Liver (tissue), 7 donors: ENCODE measurements at regions not wholly inside any gene's neighbourhood (a gene's known extent, or its start where the extent isn't known, plus 50 kb on each side); places are given as distances from the start of the nearest gene placed in this dataset.
"Not testable (repeated sequence)": the region's sequence is repeated elsewhere in the genome, so short reads cannot be mapped to it uniquely, and the experiment has no call there.

Experiments
- DNase-seq: peaks from one replicate; pipeline ENCODE4 v3.0.0-alpha.2; 2017; ENCODE audit warnings: low spot score
- H3K27ac ChIP-seq, 2 donors: one replicate each; pipeline ENCODE4 v1.7.0; 2013; ENCODE audit warnings: inconsistent platforms in 2 of 2, low read length in 2 of 2, control low read depth in 1 of 2, low read depth in 1 of 2, mild to moderate bottlenecking in 1 of 2
- H3K27me3 ChIP-seq, 4 donors: one replicate each; pipeline versions ENCODE4 v1.6.1 to v1.7.0; 2013; ENCODE audit warnings: low read length in 3 of 4, inconsistent platforms in 1 of 4, mild to moderate bottlenecking in 1 of 4, moderate library complexity in 1 of 4; ENCODE audit not compliant: control insufficient read depth in 4 of 4, insufficient read depth in 4 of 4
- H3K36me3 ChIP-seq, 4 donors: one replicate each; pipeline versions ENCODE4 v1.6.1 to v1.7.0; 2013; ENCODE audit warnings: low read length in 3 of 4, mild to moderate bottlenecking in 3 of 4, low read depth in 1 of 4, moderate library complexity in 1 of 4; ENCODE audit not compliant: control insufficient read depth in 4 of 4, insufficient read depth in 3 of 4
- H3K4me1 ChIP-seq, 4 donors: one replicate each; pipeline versions ENCODE4 v1.6.1 to v1.7.0; 2013; ENCODE audit warnings: low read length in 3 of 4, mild to moderate bottlenecking in 3 of 4, moderate library complexity in 1 of 4; ENCODE audit not compliant: control insufficient read depth in 4 of 4, insufficient read depth in 4 of 4
- H3K4me3 ChIP-seq, 3 donors: one replicate each; pipeline versions ENCODE4 v1.6.1 to v1.7.0; 2013; ENCODE audit warnings: low read length in 3 of 3, control low read depth in 1 of 3, low read depth in 1 of 3, mild to moderate bottlenecking in 1 of 3
- H3K9ac ChIP-seq, 2 donors: one replicate each; pipeline ENCODE4 v1.7.0; 2013; ENCODE audit warnings: low read length in 2 of 2, mild to moderate bottlenecking in 2 of 2, moderate library complexity in 2 of 2, control low read depth in 1 of 2, low read depth in 1 of 2
- H3K9me3 ChIP-seq, 4 donors: one replicate each; pipeline versions ENCODE4 v1.6.1 to v1.7.0; 2013; ENCODE audit warnings: low read length in 3 of 4; ENCODE audit not compliant: control insufficient read depth in 4 of 4
- ATF3 ChIP-seq: IDR thresholded peaks from 2 replicates; pipeline ENCODE4 v1.6.1; 2016; ENCODE audit warnings: antibody characterized with exemption
- EGR1 ChIP-seq, 2 donors: IDR thresholded peaks; 2 replicates each; pipeline ENCODE4 v1.6.1; 2016 to 2018; ENCODE audit warnings: antibody characterized with exemption in 2 of 2, low read depth in 2 of 2
- FOXA1 ChIP-seq: IDR thresholded peaks from 2 replicates; pipeline ENCODE4 v1.6.1; 2016; ENCODE audit warnings: antibody characterized with exemption
- FOXA2 ChIP-seq: IDR thresholded peaks from 2 replicates; pipeline ENCODE4 v1.6.1; 2016; ENCODE audit warnings: antibody characterized with exemption
- GABPA ChIP-seq, 2 donors: IDR thresholded peaks in 1 of 2; conservative IDR thresholded peaks in 1 of 2; 2 replicates each; pipeline ENCODE4 v1.6.1; 2016; ENCODE audit warnings: antibody characterized with exemption in 2 of 2, mild to moderate bottlenecking in 1 of 2, moderate library complexity in 1 of 2
- HNF4G ChIP-seq: IDR thresholded peaks from 2 replicates; pipeline ENCODE4 v1.6.1; 2016; ENCODE audit warnings: antibody characterized with exemption
- JUND ChIP-seq, 2 donors: IDR thresholded peaks; 2 replicates each; pipeline ENCODE4 v1.6.1; 2016; ENCODE audit warnings: antibody characterized with exemption in 2 of 2
- NR2F2 ChIP-seq: IDR thresholded peaks from 2 replicates; pipeline ENCODE4 v1.6.1; 2016; ENCODE audit warnings: antibody characterized with exemption
- RAD21 ChIP-seq, 2 donors: IDR thresholded peaks; 2 replicates each; pipeline ENCODE4 v1.6.1; 2016; ENCODE audit warnings: antibody characterized with exemption in 2 of 2, mild to moderate bottlenecking in 2 of 2
- REST ChIP-seq: IDR thresholded peaks from 2 replicates; pipeline ENCODE4 v1.6.1; 2016; ENCODE audit warnings: antibody characterized with exemption, mild to moderate bottlenecking
- RXRA ChIP-seq, 2 donors: IDR thresholded peaks; 2 replicates each; pipeline ENCODE4 v1.6.1; 2017 to 2018; ENCODE audit warnings: antibody characterized with exemption in 2 of 2, mild to moderate bottlenecking in 1 of 2
- SP1 ChIP-seq: IDR thresholded peaks from 2 replicates; pipeline ENCODE4 v1.6.1; 2018; ENCODE audit warnings: antibody characterized with exemption, mild to moderate bottlenecking
- TAF1 ChIP-seq: conservative IDR thresholded peaks from 2 replicates; pipeline ENCODE4 v1.6.1; 2016; ENCODE audit warnings: antibody characterized with exemption, mild to moderate bottlenecking
- ZBTB33 ChIP-seq: IDR thresholded peaks from 2 replicates; pipeline ENCODE4 v1.6.1; 2016; ENCODE audit warnings: antibody characterized with exemption
- WGBS: extraction: QIAGEN DNeasy Blood & Tissue Kit; methylation state at CpG from one replicate; pipeline ENCODE4 v1.1.7; 2013; 5-methylcytosine and 5-hydroxymethylcytosine counted together
- TF ChIP-seq, protein P1 (sequence below): IDR thresholded peaks from 2 replicates; pipeline ENCODE4 v1.6.1; 2016; ENCODE audit warnings: antibody characterized with exemption
- donor health status: healthy.
- donor health status: healthy.
- donor health status: healthy.
- donor health status: healthy.

DNA sequence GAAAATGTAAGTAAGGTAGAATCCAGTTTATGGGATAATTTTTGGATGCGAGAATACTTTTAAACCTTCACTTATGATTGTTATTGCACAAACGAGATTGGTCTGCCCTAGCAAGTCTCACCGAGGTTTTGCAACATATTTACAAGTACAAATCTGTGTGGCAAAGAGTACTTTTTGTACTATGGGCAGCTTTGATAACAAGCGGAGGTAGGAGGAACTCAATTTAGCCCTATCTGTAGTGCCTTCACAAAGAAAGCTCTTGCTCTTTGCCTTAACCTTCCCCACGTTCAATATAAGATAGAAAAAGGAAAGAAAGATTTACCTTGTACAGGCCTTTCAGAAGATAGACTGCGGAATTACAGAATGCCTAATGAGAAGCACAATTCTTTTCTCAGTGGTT, 77.5 kb upstream of the HIVEP1 start (continued):
- peak; percentile 47 to 69 for TF ChIP-seq RAD21 (IDR thresholded peaks at IDR 0.05)

- H3K36me3 ChIP-seq, H3K27me3 ChIP-seq, H3K4me3 ChIP-seq, H3K9me3 ChIP-seq, H3K27ac ChIP-seq, H3K9ac ChIP-seq, DNase-seq: not testable (repeated sequence)
- peaks cover 0 to 15% (median 6%) of the 10 kb centered on the region in 4 donors for H3K4me1 ChIP-seq
- WGBS: 92% methylated on average over 33 of the region's 33 CpGs
These were observed 79.2 kb upstream of the HIVEP1 start for GRCh38 chr6:11932892-11933291.

GRCh38 chr6:11931296-11932035, 80.6 kb upstream of the HIVEP1 start:
- TF ChIP-seq JUND (IDR thresholded peaks at IDR 0.05) (no peak), ZBTB33 (no peak), RXRA (IDR thresholded peaks at IDR 0.05) (no peak), RAD21 (IDR thresholded peaks at IDR 0.05) (no peak), GABPA (IDR thresholded peaks at IDR 0.05 in 1 of 2, conservative IDR thresholded peaks at IDR 0.05 in 1 of 2) (no peak), ATF3 (no peak), FOXA1 (no peak), NR2F2 (no peak), SP1 (no peak)
- Histone ChIP-seq H3K27ac (no peak overlapping the region), H3K27me3 (no peaks in the 10 kb centered on the region), H3K4me1 (peaks cover 0 to 15% (median 6%) of the 10 kb centered on the region in 4 donors), H3K9me3 (no peaks in the 10 kb centered on the region), H3K4me3 (no peak overlapping the region), H3K36me3 (no peaks in the 10 kb centered on the region), H3K9ac (no peak overlapping the region)
- whole genome bisulfite sequencing: 96% methylated on average over 10 of the region's 10 CpGs
- DNase-seq: no peak

GRCh38 chr6:11930834-11931233, 81.3 kb upstream of the HIVEP1 start:
- not testable (repeated sequence) for H3K9me3 ChIP-seq

DNA sequence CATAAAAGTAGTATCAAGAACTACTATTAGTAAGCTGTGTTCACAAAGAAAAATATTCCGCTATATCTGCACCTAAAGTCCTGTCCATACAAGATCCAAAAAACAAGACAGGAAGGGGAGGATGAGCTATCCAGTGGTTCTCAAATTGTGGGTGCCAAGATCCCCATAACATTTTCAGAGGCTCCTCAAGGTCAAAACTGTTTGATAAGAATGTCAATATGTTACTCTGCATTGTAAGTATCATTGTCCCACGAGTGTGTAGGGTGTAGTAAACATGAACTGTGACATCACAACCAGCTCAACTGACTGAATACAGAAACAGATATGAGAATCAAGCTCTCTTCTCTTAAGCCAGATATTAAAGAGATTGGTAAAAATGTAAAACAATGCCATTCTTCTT, 81.9 kb upstream of the HIVEP1 start:
- 65% methylated on average over 2 of the region's 2 CpGs for WGBS
- no peaks in the 10 kb centered on the region for H3K9me3 ChIP-seq
- TF ChIP-seq NR2F2: no peak
- TF ChIP-seq JUND (IDR thresholded peaks at IDR 0.05): no peak
- TF ChIP-seq, protein P1, sequence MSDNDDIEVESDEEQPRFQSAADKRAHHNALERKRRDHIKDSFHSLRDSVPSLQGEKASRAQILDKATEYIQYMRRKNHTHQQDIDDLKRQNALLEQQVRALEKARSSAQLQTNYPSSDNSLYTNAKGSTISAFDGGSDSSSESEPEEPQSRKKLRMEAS: no peak
- TF ChIP-seq GABPA (IDR thresholded peaks at IDR 0.05 in 1 of 2, conservative IDR thresholded peaks at IDR 0.05 in 1 of 2): no peak
- TF ChIP-seq TAF1: no peak
- no peak for TF ChIP-seq RXRA (IDR thresholded peaks at IDR 0.05)
- TF ChIP-seq FOXA2: no peak
- TF ChIP-seq RAD21 (IDR thresholded peaks at IDR 0.05): no peak
- TF ChIP-seq REST: no peak
- no peak for TF ChIP-seq SP1
- no peak for TF ChIP-seq EGR1 (IDR thresholded peaks at IDR 0.05; ENCODE audit: low read depth in 2 of 2)
- no peak for TF ChIP-seq HNF4G

More at GRCh38 chr6:11930834-11931233, 81.3 kb upstream of the HIVEP1 start:
- H3K9ac ChIP-seq, H3K36me3 ChIP-seq, H3K27me3 ChIP-seq, H3K27ac ChIP-seq, DNase-seq, H3K4me3 ChIP-seq: not testable (repeated sequence)
- WGBS: 87% methylated on average over 6 of the region's 6 CpGs
- peaks cover 0 to 15% (median 6%) of the 10 kb centered on the region in 4 donors for H3K4me1 ChIP-seq

More for the DNA sequence above, 81.9 kb upstream of the HIVEP1 start:
- DNase-seq: no peak
- Histone ChIP-seq H3K4me1 (peaks cover 0 to 12% (median 6%) of the 10 kb centered on the region in 4 donors), H3K4me3 (no peak overlapping the region), H3K36me3 (no peaks in the 10 kb centered on the region), H3K27me3 (no peaks in the 10 kb centered on the region), H3K9ac (no peak overlapping the region), H3K27ac (no peak overlapping the region)
